ENCODE measurements at regions not wholly inside any gene's neighbourhood (a gene's known extent, or its start where the extent isn't known, plus 50 kb on each side); places are given as distances from the start of the nearest gene placed in this dataset.

DNA sequence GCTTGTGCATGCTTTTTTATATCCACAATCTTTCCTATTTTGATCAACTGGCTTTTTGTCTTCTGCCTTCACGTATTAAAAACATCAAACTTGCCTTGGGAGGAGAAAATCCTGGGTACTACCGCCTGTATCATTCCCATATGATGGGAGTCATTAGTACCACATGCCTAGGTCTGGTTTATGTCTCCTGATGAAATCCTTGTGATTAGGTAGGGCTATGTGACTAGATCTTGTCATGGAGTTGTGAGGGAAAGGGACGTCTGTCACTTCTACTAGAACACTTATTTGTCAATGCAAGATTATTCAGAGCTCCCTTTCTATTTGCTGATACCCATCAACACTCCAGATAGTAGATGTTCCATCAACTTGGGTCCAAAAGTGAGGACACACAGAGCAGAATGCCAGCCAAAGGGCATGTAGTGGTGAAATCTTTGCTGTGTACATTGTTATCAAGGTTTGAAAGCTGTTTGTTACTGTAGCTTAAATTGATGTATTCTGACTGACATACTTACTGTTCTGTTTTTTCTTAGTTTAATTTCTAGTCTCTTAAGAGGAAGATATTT is 621.8 kb upstream of the NR5A2 start:
- no peak overlapping the region for H3K4me3 ChIP-seq (ENCODE audit: low read depth, low read length)
- TF ChIP-seq, protein P1, sequence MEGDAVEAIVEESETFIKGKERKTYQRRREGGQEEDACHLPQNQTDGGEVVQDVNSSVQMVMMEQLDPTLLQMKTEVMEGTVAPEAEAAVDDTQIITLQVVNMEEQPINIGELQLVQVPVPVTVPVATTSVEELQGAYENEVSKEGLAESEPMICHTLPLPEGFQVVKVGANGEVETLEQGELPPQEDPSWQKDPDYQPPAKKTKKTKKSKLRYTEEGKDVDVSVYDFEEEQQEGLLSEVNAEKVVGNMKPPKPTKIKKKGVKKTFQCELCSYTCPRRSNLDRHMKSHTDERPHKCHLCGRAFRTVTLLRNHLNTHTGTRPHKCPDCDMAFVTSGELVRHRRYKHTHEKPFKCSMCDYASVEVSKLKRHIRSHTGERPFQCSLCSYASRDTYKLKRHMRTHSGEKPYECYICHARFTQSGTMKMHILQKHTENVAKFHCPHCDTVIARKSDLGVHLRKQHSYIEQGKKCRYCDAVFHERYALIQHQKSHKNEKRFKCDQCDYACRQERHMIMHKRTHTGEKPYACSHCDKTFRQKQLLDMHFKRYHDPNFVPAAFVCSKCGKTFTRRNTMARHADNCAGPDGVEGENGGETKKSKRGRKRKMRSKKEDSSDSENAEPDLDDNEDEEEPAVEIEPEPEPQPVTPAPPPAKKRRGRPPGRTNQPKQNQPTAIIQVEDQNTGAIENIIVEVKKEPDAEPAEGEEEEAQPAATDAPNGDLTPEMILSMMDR (IDR thresholded peaks at IDR 0.05; ENCODE audit: low read depth, low read length) = no peak

DNA sequence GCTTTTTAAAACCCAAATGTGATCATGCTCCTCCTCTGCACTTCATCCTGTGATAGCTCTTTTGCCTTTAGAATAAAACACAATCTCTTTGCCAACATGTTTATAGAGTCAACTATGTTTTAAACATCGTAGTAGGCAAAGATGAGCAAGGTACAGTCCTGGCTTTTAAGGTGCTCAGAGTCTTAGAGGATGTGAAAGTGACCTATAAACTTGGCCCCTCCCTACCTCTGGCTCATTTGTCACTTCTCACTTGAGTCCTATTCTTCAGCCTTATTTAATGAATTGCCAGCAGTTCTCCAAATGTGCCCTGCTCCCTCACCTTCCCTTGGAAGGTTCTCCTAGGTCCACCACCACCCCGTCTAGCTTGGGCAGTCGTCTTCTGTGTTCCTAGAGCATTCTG is 617.0 kb upstream of the NR5A2 start:
- H3K4me3 ChIP-seq (ENCODE audit: low read depth, low read length) = no peak overlapping the region
- TF ChIP-seq, protein P1 (IDR thresholded peaks at IDR 0.05; ENCODE audit: low read depth, low read length) = no peak

DNA sequence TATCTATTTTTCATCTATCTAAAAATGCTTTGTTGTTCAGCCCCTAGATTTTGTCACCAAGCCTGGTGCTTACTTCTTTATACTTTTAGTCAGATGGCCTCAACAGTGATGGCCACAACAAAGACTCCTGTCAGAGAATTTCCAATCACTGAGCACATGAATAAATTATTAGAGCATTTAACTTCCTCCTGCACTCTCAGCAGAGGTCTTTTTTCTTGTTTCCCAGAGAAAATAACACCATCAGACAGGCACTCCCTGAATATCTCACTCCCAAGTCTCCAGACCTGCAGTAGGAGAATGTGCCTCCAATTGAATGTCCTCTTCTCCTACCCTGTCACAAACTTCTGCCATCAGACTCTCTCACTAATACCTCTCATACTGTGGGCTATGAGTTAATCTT is 616.0 kb upstream of the NR5A2 start:
- no peak overlapping the region for H3K4me3 ChIP-seq (ENCODE audit: low read depth, low read length)

DNA sequence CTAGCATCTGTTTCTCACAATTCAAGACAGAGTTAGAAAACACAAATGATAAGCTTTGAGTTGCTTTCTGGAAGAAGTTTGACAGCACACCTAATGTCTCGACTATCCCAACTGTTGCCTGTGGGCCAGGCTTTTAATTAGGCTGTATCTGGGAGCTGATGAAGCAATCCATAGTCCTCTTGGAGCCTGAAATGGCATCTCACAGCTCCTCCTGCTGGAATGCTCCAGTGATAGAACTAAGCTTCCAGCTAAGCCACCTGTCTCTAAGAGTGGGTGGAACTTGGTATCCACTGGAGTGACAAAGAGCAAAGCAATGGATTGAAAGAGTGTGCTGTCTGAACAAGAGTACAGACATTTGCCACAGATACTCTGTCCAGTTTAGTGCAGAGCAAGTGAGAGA is 605.3 kb upstream of the NR5A2 start:
- no peak overlapping the region for H3K4me3 ChIP-seq (ENCODE audit: low read depth, low read length)
- TF ChIP-seq, protein P1 (IDR thresholded peaks at IDR 0.05; ENCODE audit: low read depth, low read length) = peak; percentile 23; the same call in 1 of the 2 replicates

More for the DNA sequence above, 616.0 kb upstream of the NR5A2 start:
- TF ChIP-seq, protein P1 (IDR thresholded peaks at IDR 0.05; ENCODE audit: low read depth, low read length) = no peak

DNA sequence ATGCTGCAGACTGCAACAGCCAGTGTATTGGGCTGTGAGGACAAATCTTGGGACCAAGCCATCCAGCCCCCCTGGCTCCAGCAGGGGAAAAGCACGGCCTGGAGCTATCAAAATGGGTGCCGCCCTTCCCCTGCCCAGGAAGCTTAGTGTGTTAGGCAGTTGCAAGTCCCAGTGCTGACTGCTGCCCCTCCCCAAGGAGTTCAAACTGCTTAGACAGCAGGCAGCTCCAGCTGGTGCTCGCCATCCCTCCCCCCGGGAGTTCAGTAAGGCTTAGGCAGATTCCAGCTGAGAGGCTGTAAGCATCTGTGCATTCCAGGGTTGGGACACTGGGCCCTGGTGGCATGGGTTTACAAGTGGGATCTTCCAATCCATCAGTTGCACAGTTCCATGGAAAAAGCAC is 579.6 kb upstream of the NR5A2 start:
- TF ChIP-seq, protein P1 (IDR thresholded peaks at IDR 0.05; ENCODE audit: low read depth, low read length) = no peak
- H3K4me3 ChIP-seq (ENCODE audit: low read depth, low read length) = no peak overlapping the region

DNA sequence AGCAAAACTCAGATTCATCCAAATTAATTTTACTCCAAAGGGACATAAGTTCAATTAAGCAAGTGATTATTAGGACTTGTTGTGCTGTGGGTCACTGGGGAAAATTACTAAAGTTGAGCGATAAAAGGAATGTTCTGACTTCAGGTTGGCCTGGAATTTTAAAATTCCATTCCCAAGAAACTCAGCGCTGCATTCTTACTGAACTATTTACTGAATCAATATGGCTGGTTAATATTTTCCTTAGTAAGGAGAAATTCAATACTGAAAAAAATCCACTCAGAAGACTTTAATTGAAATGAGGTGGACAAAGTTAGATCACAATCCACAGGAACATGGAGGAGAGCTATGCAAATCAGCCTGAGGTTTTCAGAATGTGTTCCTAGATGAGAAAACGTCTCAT is 578.9 kb upstream of the NR5A2 start:
- TF ChIP-seq, protein P1 (IDR thresholded peaks at IDR 0.05; ENCODE audit: low read depth, low read length) = no peak
- H3K4me3 ChIP-seq (ENCODE audit: low read depth, low read length) = no peak overlapping the region

DNA sequence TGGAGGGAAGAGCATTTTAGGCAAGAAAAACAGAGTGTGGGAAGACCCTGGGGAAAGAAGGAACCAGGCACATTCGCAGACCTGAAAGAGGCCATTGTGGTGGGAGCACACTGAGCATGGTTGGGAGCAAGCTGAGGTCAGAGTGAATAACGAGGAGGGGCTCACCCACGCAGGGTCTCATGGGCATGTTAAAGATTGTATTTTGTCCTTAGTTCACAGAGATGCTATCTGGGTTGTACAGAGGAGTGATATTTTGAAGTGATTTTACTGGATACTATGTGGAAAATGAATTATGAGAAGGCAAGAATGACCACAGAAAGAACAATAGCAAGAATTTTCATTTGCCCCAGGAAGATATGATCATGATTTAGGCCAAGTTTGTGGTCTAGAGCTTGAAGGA is 578.3 kb upstream of the NR5A2 start:
- TF ChIP-seq, protein P1 (IDR thresholded peaks at IDR 0.05; ENCODE audit: low read depth, low read length) = no peak
- no peak overlapping the region for H3K4me3 ChIP-seq (ENCODE audit: low read depth, low read length)
